Small intestine (tissue), 7 donors: ENCODE measurements at regions not wholly inside any gene's neighbourhood (a gene's known extent, or its start where the extent isn't known, plus 50 kb on each side); places are given as distances from the start of the nearest gene placed in this dataset.

Source experiments
- DNase-seq, 2 donors: peaks; one replicate each; pipeline versions ENCODE4 v3.0.0 to v3.0.0-alpha.2; 2013
- FAIRE-seq: peaks from 2 replicates; lab custom pipeline; 2012; peaks lifted over from hg19 to GRCh38; lab: Jason Lieb, UNC
- H3K27ac ChIP-seq, 3 donors: one replicate each; pipeline ENCODE4 v1.5.1; 2013; ENCODE audit warnings: low read length in 2 of 3, mild to moderate bottlenecking in 2 of 3, control low read depth in 1 of 3, inconsistent platforms in 1 of 3, low read depth in 1 of 3, moderate library complexity in 1 of 3
- H3K27me3 ChIP-seq, 3 donors: one replicate each; pipeline ENCODE4 v1.6.1; 2013; ENCODE audit warnings: low read length in 3 of 3, inconsistent platforms in 1 of 3; ENCODE audit not compliant: control insufficient read depth in 3 of 3, insufficient read depth in 3 of 3
- H3K36me3 ChIP-seq, 3 donors: one replicate each; pipeline ENCODE4 v1.6.1; 2013; ENCODE audit warnings: low read length in 3 of 3, inconsistent platforms in 1 of 3, low read depth in 1 of 3, mild to moderate bottlenecking in 1 of 3, moderate library complexity in 1 of 3; ENCODE audit not compliant: control insufficient read depth in 3 of 3, insufficient read depth in 2 of 3
- H3K4me1 ChIP-seq, 3 donors: one replicate each; pipeline ENCODE4 v1.6.1; 2013; ENCODE audit warnings: low read length in 2 of 3, inconsistent platforms in 1 of 3, low read depth in 1 of 3, mild to moderate bottlenecking in 1 of 3, moderate library complexity in 1 of 3; ENCODE audit not compliant: control insufficient read depth in 3 of 3, insufficient read depth in 2 of 3
- H3K4me3 ChIP-seq, 3 donors: one replicate each; pipeline ENCODE4 v1.5.1; 2013; ENCODE audit warnings: low read length in 3 of 3, control low read depth in 1 of 3, inconsistent platforms in 1 of 3, low read depth in 1 of 3, mild to moderate bottlenecking in 1 of 3, moderate library complexity in 1 of 3
- H3K9me3 ChIP-seq, 2 donors: one replicate each; pipeline ENCODE4 v1.6.1; 2013; ENCODE audit warnings: low read depth in 1 of 2, low read length in 1 of 2; ENCODE audit not compliant: control insufficient read depth in 2 of 2, insufficient read depth in 1 of 2
- WGBS, 3 donors: extraction: QIAGEN DNeasy Blood & Tissue Kit; methylation state at CpG; one replicate each; pipeline ENCODE4 v1.1.7; 2013; 5-methylcytosine and 5-hydroxymethylcytosine counted together
- donor health status: healthy with polysubstance abuse.
- donor health status: control.
- donor health status: control.
- donor health status: Bipolar disorder and iron deficiency.
- donor health status: healthy.

- 72 to 78% (median 78%) methylated on average over 1 of the region's 1 CpG for WGBS, 3 donors
- Histone ChIP-seq H3K36me3 (no peaks in the 10 kb centered on the region), H3K27me3 (no peaks in the 10 kb centered on the region), H3K27ac (no peak overlapping the region), H3K9me3 (peaks cover 0 to 3% of the 10 kb centered on the region in 2 donors), H3K4me3 (no peak overlapping the region), H3K4me1 (no peaks in the 10 kb centered on the region)
- DNase-seq (no peak), FAIRE-seq (no peak)
These were observed 1858.7 kb upstream of the CELF4 start for GRCh38 chr18:39424261-39424660.

- no peak overlapping the region for H3K27ac ChIP-seq
- no peaks in the 10 kb centered on the region for H3K4me1 ChIP-seq
- H3K9me3 ChIP-seq, result peaks cover 0 to 3% of the 10 kb centered on the region in 2 donors
- H3K36me3 ChIP-seq, result no peaks in the 10 kb centered on the region
- 81 to 90% (median 88%) methylated on average over 3 of the region's 3 CpGs for WGBS, 3 donors
- DNase-seq, result no peak
- no peak overlapping the region for H3K4me3 ChIP-seq
- FAIRE-seq, result no peak
- no peaks in the 10 kb centered on the region for H3K27me3 ChIP-seq
These were observed 1855.7 kb upstream of the CELF4 start for GRCh38 chr18:39421276-39421675.

- DNase-seq (no peak), FAIRE-seq (no peak)
- Histone ChIP-seq H3K36me3 (no peaks in the 10 kb centered on the region), H3K9me3 (no peaks in the 10 kb centered on the region), H3K4me3 (no peak overlapping the region), H3K27ac (no peak overlapping the region), H3K27me3 (no peaks in the 10 kb centered on the region), H3K4me1 (no peaks in the 10 kb centered on the region)
These were observed 1853.7 kb upstream of the CELF4 start for GRCh38 chr18:39419315-39419714.

- DNase-seq (no peak), FAIRE-seq (no peak)
- Histone ChIP-seq H3K27ac (no peak overlapping the region), H3K4me1 (no peaks in the 10 kb centered on the region), H3K9me3 (no peaks in the 10 kb centered on the region), H3K4me3 (no peak overlapping the region), H3K36me3 (no peaks in the 10 kb centered on the region), H3K27me3 (no peaks in the 10 kb centered on the region)
- 90 to 96% (median 92%) methylated on average over 4 of the region's 4 CpGs for WGBS, 3 donors
These were observed 1849.9 kb upstream of the CELF4 start for GRCh38 chr18:39415471-39415870.

- 61 to 79% (median 75%) methylated on average over 4 of the region's 4 CpGs for WGBS, 3 donors
- FAIRE-seq (no peak), DNase-seq (peak; percentile 48 to 64)
- H3K27ac ChIP-seq, result no peak overlapping the region
- H3K27me3 ChIP-seq, result no peaks in the 10 kb centered on the region
- H3K9me3 ChIP-seq, result no peaks in the 10 kb centered on the region
- H3K4me3 ChIP-seq, result no peak overlapping the region
- no peaks in the 10 kb centered on the region for H3K36me3 ChIP-seq
- H3K4me1 ChIP-seq, result no peaks in the 10 kb centered on the region
These were observed 1848.6 kb upstream of the CELF4 start for GRCh38 chr18:39414009-39414700.

- FAIRE-seq (no peak), DNase-seq (peak in 1 of 2 donors; percentile 15)
- H3K27me3 ChIP-seq, result no peaks in the 10 kb centered on the region
- H3K9me3 ChIP-seq, result no peaks in the 10 kb centered on the region
- no peaks in the 10 kb centered on the region for H3K36me3 ChIP-seq
- H3K4me1 ChIP-seq, result no peaks in the 10 kb centered on the region
- no peak overlapping the region for H3K4me3 ChIP-seq
- no peak overlapping the region for H3K27ac ChIP-seq
- 64 to 78% (median 69%) methylated on average over 3 of the region's 3 CpGs for WGBS, 3 donors
These were observed 1841.3 kb upstream of the CELF4 start for GRCh38 chr18:39406941-39407340.

- H3K4me1 ChIP-seq, result no peaks in the 10 kb centered on the region
- FAIRE-seq (no peak), DNase-seq (no peak)
- WGBS, 3 donors, result 74 to 91% (median 81%) methylated on average over 2 of the region's 2 CpGs
- H3K4me3 ChIP-seq, result no peak overlapping the region
- no peak overlapping the region for H3K27ac ChIP-seq
- H3K9me3 ChIP-seq, result no peaks in the 10 kb centered on the region
- H3K36me3 ChIP-seq, result no peaks in the 10 kb centered on the region
- H3K27me3 ChIP-seq, result no peaks in the 10 kb centered on the region
These were observed 1837.5 kb upstream of the CELF4 start for GRCh38 chr18:39403121-39403520.

- no peaks in the 10 kb centered on the region for H3K27me3 ChIP-seq
- no peaks in the 10 kb centered on the region for H3K9me3 ChIP-seq
- DNase-seq (no peak), FAIRE-seq (no peak)
- no peak overlapping the region for H3K4me3 ChIP-seq
- H3K4me1 ChIP-seq, result no peaks in the 10 kb centered on the region
- H3K27ac ChIP-seq, result no peak overlapping the region
- H3K36me3 ChIP-seq, result no peaks in the 10 kb centered on the region
- WGBS, 3 donors, result 64 to 95% (median 88%) methylated on average over 1 of the region's 1 CpG
These were observed 1834.1 kb upstream of the CELF4 start for GRCh38 chr18:39399662-39400061.

GRCh38 chr18:39396168-39396567 is 1830.6 kb upstream of the CELF4 start:
- no peaks in the 10 kb centered on the region for H3K36me3 ChIP-seq
- 90 to 95% (median 90%) methylated on average over 1 of the region's 1 CpG for WGBS, 3 donors
- H3K27ac ChIP-seq, result no peak overlapping the region
- FAIRE-seq (peak; percentile 84), DNase-seq (no peak)
- no peaks in the 10 kb centered on the region for H3K4me1 ChIP-seq
- no peak overlapping the region for H3K4me3 ChIP-seq
- no peaks in the 10 kb centered on the region for H3K27me3 ChIP-seq
- H3K9me3 ChIP-seq, result peaks cover 0 to 2% of the 10 kb centered on the region in 2 donors
